ENCODE measurements at regions not wholly inside any gene's neighbourhood (a gene's known extent, or its start where the extent isn't known, plus 50 kb on each side); places are given as distances from the start of the nearest gene placed in this dataset.

- TF ChIP-seq, protein P1, sequence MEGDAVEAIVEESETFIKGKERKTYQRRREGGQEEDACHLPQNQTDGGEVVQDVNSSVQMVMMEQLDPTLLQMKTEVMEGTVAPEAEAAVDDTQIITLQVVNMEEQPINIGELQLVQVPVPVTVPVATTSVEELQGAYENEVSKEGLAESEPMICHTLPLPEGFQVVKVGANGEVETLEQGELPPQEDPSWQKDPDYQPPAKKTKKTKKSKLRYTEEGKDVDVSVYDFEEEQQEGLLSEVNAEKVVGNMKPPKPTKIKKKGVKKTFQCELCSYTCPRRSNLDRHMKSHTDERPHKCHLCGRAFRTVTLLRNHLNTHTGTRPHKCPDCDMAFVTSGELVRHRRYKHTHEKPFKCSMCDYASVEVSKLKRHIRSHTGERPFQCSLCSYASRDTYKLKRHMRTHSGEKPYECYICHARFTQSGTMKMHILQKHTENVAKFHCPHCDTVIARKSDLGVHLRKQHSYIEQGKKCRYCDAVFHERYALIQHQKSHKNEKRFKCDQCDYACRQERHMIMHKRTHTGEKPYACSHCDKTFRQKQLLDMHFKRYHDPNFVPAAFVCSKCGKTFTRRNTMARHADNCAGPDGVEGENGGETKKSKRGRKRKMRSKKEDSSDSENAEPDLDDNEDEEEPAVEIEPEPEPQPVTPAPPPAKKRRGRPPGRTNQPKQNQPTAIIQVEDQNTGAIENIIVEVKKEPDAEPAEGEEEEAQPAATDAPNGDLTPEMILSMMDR (IDR thresholded peaks at IDR 0.05; ENCODE audit: low read depth, low read length, poor library complexity, severe bottlenecking) = peak; percentile 42
- TF ChIP-seq EZH2phosphoT487 (IDR thresholded peaks at IDR 0.05; ENCODE audit: borderline replicate concordance, low read length) = no peak
Measured at GRCh38 chr5:86968301-86968753, 299.4 kb upstream of the RASA1 start.
